Mesendoderm (in vitro differentiated cells): ENCODE measurements at regions not wholly inside any gene's neighbourhood (a gene's known extent, or its start where the extent isn't known, plus 50 kb on each side); places are given as distances from the start of the nearest gene placed in this dataset.
A peak's percentile ranks its signal among the peaks of the same experiment; 100 is the strongest.

Experiments used
- DNase-seq: peaks from one replicate; pipeline ENCODE4 v3.0.0; 2013
- H2AK5ac ChIP-seq: 2 replicates; pipeline ENCODE4 v1.6.1; 2013; ENCODE audit warnings: low read length, inconsistent platforms
- H2BK120ac ChIP-seq: 2 replicates; pipeline ENCODE4 v1.6.1; 2013; ENCODE audit warnings: low read depth, mild to moderate bottlenecking, low read length, moderate library complexity, mixed read lengths
- H2BK15ac ChIP-seq: replicated peaks from 2 replicates; pipeline ENCODE4 v1.6.1; 2013; ENCODE audit warnings: low read depth, mild to moderate bottlenecking, moderate library complexity
- H2BK5ac ChIP-seq: 2 replicates; pipeline ENCODE4 v1.6.1; 2013; ENCODE audit warnings: low read length, inconsistent platforms
- H3K18ac ChIP-seq: 2 replicates; pipeline ENCODE4 v1.6.1; 2013; ENCODE audit warnings: mild to moderate bottlenecking, low read length, mixed read lengths
- H3K23ac ChIP-seq: one replicate; pipeline ENCODE4 v1.6.1; 2013; ENCODE audit warnings: low read length
- H3K27ac ChIP-seq: 2 replicates; pipeline ENCODE4 v1.5.1; 2013; ENCODE audit warnings: low read depth, mild to moderate bottlenecking, inconsistent platforms, low read length, moderate library complexity
- H3K27me3 ChIP-seq: 2 replicates; pipeline ENCODE4 v1.6.1; 2013; ENCODE audit warnings: low read length, control low read depth, mild to moderate bottlenecking, inconsistent platforms; ENCODE audit not compliant: insufficient read depth, poor library complexity
- H3K36me3 ChIP-seq: 2 replicates; pipeline ENCODE4 v1.6.1; 2013; ENCODE audit warnings: low read length, inconsistent platforms; ENCODE audit not compliant: control insufficient read depth, insufficient read depth
- H3K4ac ChIP-seq: one replicate; pipeline ENCODE4 v1.6.1; 2013; ENCODE audit warnings: low read depth, mild to moderate bottlenecking, low read length, moderate library complexity
- H3K4me1 ChIP-seq: 2 replicates; pipeline ENCODE4 v1.6.1; 2013; ENCODE audit warnings: low read depth, low read length, inconsistent platforms; ENCODE audit not compliant: control insufficient read depth
- H3K4me2 ChIP-seq: 2 replicates; pipeline ENCODE4 v1.6.1; 2013; ENCODE audit warnings: low read length
- H3K4me3 ChIP-seq: 2 replicates; pipeline ENCODE4 v1.5.1; 2013; ENCODE audit warnings: mild to moderate bottlenecking, low read length
- H3K56ac ChIP-seq: one replicate; pipeline ENCODE4 v1.6.1; 2013; ENCODE audit warnings: low read length
- H3K79me1 ChIP-seq: 2 replicates; pipeline ENCODE4 v1.6.1; 2013; ENCODE audit warnings: low read length, inconsistent platforms
- H3K79me2 ChIP-seq: 2 replicates; pipeline ENCODE4 v1.6.1; 2013; ENCODE audit warnings: mild to moderate bottlenecking, low read length; ENCODE audit not compliant: control insufficient read depth, insufficient read depth
- H3K9ac ChIP-seq: 2 replicates; pipeline ENCODE4 v1.6.1; 2013; ENCODE audit warnings: low read length, inconsistent platforms
- H4K5ac ChIP-seq: one replicate; pipeline ENCODE4 v1.6.1; 2013; ENCODE audit warnings: low read length
- H4K8ac ChIP-seq: one replicate; pipeline ENCODE4 v1.6.1; 2013; ENCODE audit warnings: low read depth, mild to moderate bottlenecking, control low read depth, low read length, moderate library complexity
- WGBS: extraction: QIAGEN DNeasy Blood & Tissue Kit; methylation state at CpG from one replicate; pipeline ENCODE4 v1.1.7; 2013; ENCODE audit warnings: low lambda C conversion rate, missing lambda C conversion rate; ENCODE audit not compliant: insufficient coverage; ENCODE audit errors: extremely low coverage; 5-methylcytosine and 5-hydroxymethylcytosine counted together

DNA sequence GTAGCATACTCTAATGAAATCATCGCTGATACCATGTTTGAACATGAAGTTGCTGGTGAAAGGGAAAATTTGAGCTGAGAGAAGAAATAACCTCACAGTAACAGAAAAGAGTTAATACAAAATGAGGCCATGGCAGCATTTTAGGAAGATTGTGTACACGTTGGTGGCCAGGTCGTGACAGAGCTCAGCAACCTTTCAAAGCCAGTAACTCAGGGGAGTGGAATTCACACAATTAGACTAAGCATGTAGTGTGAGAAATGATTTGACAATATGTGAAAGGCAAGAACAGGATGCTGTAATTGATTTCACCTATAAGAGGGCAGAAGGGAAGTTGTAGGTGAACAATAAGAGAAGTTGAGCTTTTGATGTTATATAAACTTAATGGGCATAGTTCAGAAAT, 246.3 kb downstream of the OGFRL1 start:
- no peak overlapping the region for H3K4me3 ChIP-seq
- WGBS, result no CpG with 5 or more reads among the region's 3 CpGs
- no peak overlapping the region for H2AK5ac ChIP-seq
- H3K18ac ChIP-seq, result no peak overlapping the region
- H3K4me2 ChIP-seq, result no peak overlapping the region
- no peak overlapping the region for H4K8ac ChIP-seq
- H3K79me2 ChIP-seq, result no peaks in the 10 kb centered on the region
- H3K36me3 ChIP-seq, result no peaks in the 10 kb centered on the region
- H3K79me1 ChIP-seq, result no peaks in the 10 kb centered on the region
- peak; percentile 27 for DNase-seq
- H3K27ac ChIP-seq, result no peak overlapping the region
- no peak overlapping the region for H3K56ac ChIP-seq
- H3K23ac ChIP-seq, result no peak overlapping the region
- H2BK120ac ChIP-seq, result no peak overlapping the region
- no peak overlapping the region for H4K5ac ChIP-seq
- H3K9ac ChIP-seq, result no peak overlapping the region
- H3K27me3 ChIP-seq, result no peaks in the 10 kb centered on the region
- H2BK15ac ChIP-seq, result no peak overlapping the region
- H3K4me1 ChIP-seq, result peaks cover 1% of the 10 kb centered on the region
- H3K4ac ChIP-seq, result no peak overlapping the region
- H2BK5ac ChIP-seq, result no peak overlapping the region

DNA sequence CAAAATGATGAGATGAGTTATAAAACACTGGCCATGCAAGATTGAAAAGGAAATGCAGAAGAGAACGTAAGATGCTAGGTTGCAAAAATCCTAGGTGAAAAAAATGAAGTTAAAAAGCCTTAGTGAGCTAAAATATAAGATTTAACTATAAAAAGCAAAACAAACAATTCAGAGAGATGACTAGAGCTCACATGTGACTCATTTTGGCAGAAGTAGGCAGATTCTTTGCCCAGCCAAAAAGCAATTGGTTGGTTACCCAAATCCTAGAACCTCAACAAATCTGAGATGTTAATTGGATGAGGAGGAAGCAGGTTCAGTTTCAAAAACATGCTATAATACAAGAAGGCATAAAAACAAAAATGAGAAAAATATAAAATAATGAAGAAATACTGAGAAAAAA, 249.1 kb downstream of the OGFRL1 start:
- Histone ChIP-seq H3K27ac (no peak overlapping the region), H2BK5ac (no peak overlapping the region), H3K4me1 (peaks cover 1% of the 10 kb centered on the region), H3K23ac (no peak overlapping the region), H4K8ac (no peak overlapping the region), H4K5ac (no peak overlapping the region), H3K79me2 (no peaks in the 10 kb centered on the region), H3K27me3 (no peaks in the 10 kb centered on the region), H3K36me3 (no peaks in the 10 kb centered on the region), H3K4me2 (no peak overlapping the region), H2BK120ac (no peak overlapping the region), H3K9ac (no peak overlapping the region), H3K79me1 (no peaks in the 10 kb centered on the region), H3K4ac (no peak overlapping the region), H2AK5ac (no peak overlapping the region), H3K56ac (no peak overlapping the region), H3K4me3 (no peak overlapping the region), H2BK15ac (no peak overlapping the region), H3K18ac (no peak overlapping the region)
- no CpG with 5 or more reads among the region's 1 CpG for WGBS
- DNase-seq, result no peak

DNA sequence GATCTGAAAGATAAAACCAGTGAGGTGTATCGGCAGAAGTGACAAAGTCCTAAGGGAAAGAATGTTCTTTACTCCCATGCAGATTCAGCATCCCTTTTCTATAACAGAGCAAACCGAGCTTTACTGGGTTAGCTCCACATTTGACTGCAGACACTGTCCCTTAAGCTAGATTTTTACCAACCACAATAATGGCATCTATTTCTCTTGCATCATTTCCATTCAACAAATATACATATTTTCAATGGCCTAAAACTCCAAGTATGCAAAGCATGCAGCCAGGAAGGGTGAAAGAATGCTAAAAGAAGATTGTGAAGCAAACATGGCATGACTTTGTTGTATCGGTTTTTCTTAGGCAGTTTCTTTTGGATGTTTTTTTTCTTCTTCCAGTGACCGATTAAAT, 255.4 kb downstream of the OGFRL1 start:
- H3K4ac ChIP-seq, result no peak overlapping the region
- H3K56ac ChIP-seq, result no peak overlapping the region
- no peak overlapping the region for H3K23ac ChIP-seq
- no peak overlapping the region for H2BK15ac ChIP-seq
- no peak overlapping the region for H2BK5ac ChIP-seq
- no peak overlapping the region for H4K5ac ChIP-seq
- H3K36me3 ChIP-seq, result no peaks in the 10 kb centered on the region
- H2BK120ac ChIP-seq, result no peak overlapping the region
- no peaks in the 10 kb centered on the region for H3K79me2 ChIP-seq
- no peak overlapping the region for H3K9ac ChIP-seq
- DNase-seq, result peak; percentile 84
- no peaks in the 10 kb centered on the region for H3K27me3 ChIP-seq
- H3K4me1 ChIP-seq, result no peaks in the 10 kb centered on the region
- H3K79me1 ChIP-seq, result no peaks in the 10 kb centered on the region
- no CpG with 5 or more reads among the region's 4 CpGs for WGBS
- H4K8ac ChIP-seq, result no peak overlapping the region
- no peak overlapping the region for H3K18ac ChIP-seq
- H2AK5ac ChIP-seq, result no peak overlapping the region
- H3K27ac ChIP-seq, result no peak overlapping the region
- no peak overlapping the region for H3K4me3 ChIP-seq
- no peak overlapping the region for H3K4me2 ChIP-seq

DNA sequence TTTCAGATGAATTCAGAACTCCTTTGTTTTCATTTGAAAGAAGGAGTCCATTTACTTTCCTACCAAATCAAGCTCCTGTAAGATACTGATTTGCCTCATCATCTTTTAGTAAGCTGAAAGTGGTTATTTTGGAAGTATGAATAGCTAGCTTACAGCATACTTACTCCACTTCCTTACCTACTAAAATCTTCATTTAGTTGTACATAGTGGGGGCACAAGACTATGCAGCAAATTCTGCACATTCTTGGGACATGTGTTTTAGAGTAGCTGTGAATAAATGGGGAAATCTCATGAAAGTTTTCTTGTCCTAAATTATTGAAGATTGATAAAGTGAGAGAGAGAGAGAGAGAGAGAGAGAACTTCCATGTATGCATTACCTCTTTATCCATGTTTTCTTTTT, 256.3 kb downstream of the OGFRL1 start:
- Histone ChIP-seq H3K56ac (no peak overlapping the region), H3K79me1 (no peaks in the 10 kb centered on the region), H3K4me1 (no peaks in the 10 kb centered on the region), H2BK15ac (no peak overlapping the region), H3K9ac (no peak overlapping the region), H4K5ac (no peak overlapping the region), H3K27ac (no peak overlapping the region), H3K36me3 (no peaks in the 10 kb centered on the region), H3K4me3 (no peak overlapping the region), H2BK5ac (no peak overlapping the region), H3K27me3 (no peaks in the 10 kb centered on the region), H2BK120ac (no peak overlapping the region), H2AK5ac (no peak overlapping the region), H3K4me2 (no peak overlapping the region), H3K79me2 (no peaks in the 10 kb centered on the region), H3K4ac (no peak overlapping the region), H3K18ac (no peak overlapping the region), H3K23ac (no peak overlapping the region), H4K8ac (no peak overlapping the region)
- no peak for DNase-seq

DNA sequence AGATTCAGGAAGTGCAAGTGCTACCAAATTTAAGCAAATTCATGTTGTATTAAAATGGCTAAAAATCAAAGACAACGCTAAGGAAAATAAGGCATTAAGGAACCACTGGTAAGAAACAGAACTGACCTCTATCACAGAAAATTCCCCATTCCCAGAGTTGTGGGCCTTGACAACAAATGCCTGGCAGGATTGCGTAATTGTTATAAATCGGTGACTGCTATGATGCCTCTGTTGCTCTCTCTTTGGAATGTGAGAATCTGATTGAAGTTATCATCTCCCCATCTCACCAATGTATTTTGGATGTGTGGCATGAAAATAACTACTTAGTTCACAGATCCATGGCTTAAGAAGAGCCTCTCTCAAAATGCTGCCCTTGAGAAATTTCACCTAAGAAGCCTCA, 257.3 kb downstream of the OGFRL1 start:
- H2BK15ac ChIP-seq, result no peak overlapping the region
- no peaks in the 10 kb centered on the region for H3K36me3 ChIP-seq
- H4K5ac ChIP-seq, result no peak overlapping the region
- H3K4me1 ChIP-seq, result no peaks in the 10 kb centered on the region
- no peaks in the 10 kb centered on the region for H3K27me3 ChIP-seq
- H3K4me2 ChIP-seq, result no peak overlapping the region
- H3K56ac ChIP-seq, result no peak overlapping the region
- no peak overlapping the region for H3K23ac ChIP-seq
- H2BK5ac ChIP-seq, result no peak overlapping the region
- H3K27ac ChIP-seq, result no peak overlapping the region
- DNase-seq, result no peak
- no peaks in the 10 kb centered on the region for H3K79me2 ChIP-seq
- H3K79me1 ChIP-seq, result no peaks in the 10 kb centered on the region
- H2AK5ac ChIP-seq, result no peak overlapping the region
- H4K8ac ChIP-seq, result no peak overlapping the region
- H3K9ac ChIP-seq, result no peak overlapping the region
- H3K18ac ChIP-seq, result peak overlapping the region; percentile 75
- no peak overlapping the region for H3K4ac ChIP-seq
- H2BK120ac ChIP-seq, result no peak overlapping the region
- no CpG with 5 or more reads among the region's 3 CpGs for WGBS
- no peak overlapping the region for H3K4me3 ChIP-seq

DNA sequence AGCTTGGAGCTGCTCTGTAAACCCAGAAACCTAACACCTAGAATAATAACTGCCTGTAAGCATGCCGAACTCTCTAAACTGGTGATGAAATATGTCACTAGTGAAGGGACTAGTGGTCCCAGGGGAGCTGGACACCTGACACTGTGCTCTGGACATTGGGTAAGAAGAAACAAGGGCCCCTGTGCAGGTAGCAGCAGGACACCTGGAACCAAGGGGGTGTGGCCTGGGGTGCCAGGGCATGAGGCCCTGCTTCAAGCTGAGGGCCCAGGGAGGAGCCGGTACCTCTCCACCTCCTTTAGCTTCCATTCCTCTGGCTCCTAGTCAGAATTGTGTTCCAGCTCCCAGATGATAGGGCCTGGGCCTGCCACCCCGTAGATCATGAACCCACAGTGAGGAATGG, 263.2 kb downstream of the OGFRL1 start:
- H3K56ac ChIP-seq, result no peak overlapping the region
- H2AK5ac ChIP-seq, result no peak overlapping the region
- no peak overlapping the region for H2BK5ac ChIP-seq
- H3K79me1 ChIP-seq, result no peaks in the 10 kb centered on the region
- no peak overlapping the region for H4K8ac ChIP-seq
- H3K4ac ChIP-seq, result no peak overlapping the region
- H2BK120ac ChIP-seq, result no peak overlapping the region
- no peak overlapping the region for H3K4me2 ChIP-seq
- no peak overlapping the region for H3K27ac ChIP-seq
- no peak overlapping the region for H4K5ac ChIP-seq
- no peak overlapping the region for H3K23ac ChIP-seq
- no peak overlapping the region for H3K18ac ChIP-seq
- no peak overlapping the region for H3K9ac ChIP-seq
- WGBS, result no CpG with 5 or more reads among the region's 3 CpGs
- H3K79me2 ChIP-seq, result no peaks in the 10 kb centered on the region
- H3K27me3 ChIP-seq, result no peaks in the 10 kb centered on the region
- H3K36me3 ChIP-seq, result no peaks in the 10 kb centered on the region
- H2BK15ac ChIP-seq, result no peak overlapping the region
- H3K4me1 ChIP-seq, result no peaks in the 10 kb centered on the region
- DNase-seq, result no peak
- no peak overlapping the region for H3K4me3 ChIP-seq
